NCI-H774 (cell line): ENCODE measurements at regions not wholly inside any gene's neighbourhood (a gene's known extent, or its start where the extent isn't known, plus 50 kb on each side); places are given as distances from the start of the nearest gene placed in this dataset.

Experiments used
- DNase-seq: peaks from one replicate; lab custom pipeline; 2025; lab: John Stamatoyannopoulos, UW

GRCh38 chr1:209222826-209223225 lies 360.7 kb upstream of the CAMK1G start:
- no peak for DNase-seq

GRCh38 chr1:209223791-209224190 lies 359.7 kb upstream of the CAMK1G start:
- no peak for DNase-seq

- DNase-seq: no peak
Observed at GRCh38 chr1:209224886-209225285, 358.6 kb upstream of the CAMK1G start.

- DNase-seq: no peak
Observed at GRCh38 chr1:209227171-209227570, 356.3 kb upstream of the CAMK1G start.

GRCh38 chr1:209227941-209228340 lies 355.6 kb upstream of the CAMK1G start:
- DNase-seq: no peak

- no peak for DNase-seq
Observed at GRCh38 chr1:209229494-209230061, 353.9 kb upstream of the CAMK1G start.

- DNase-seq: no peak
Observed at GRCh38 chr1:209230314-209230713, 353.2 kb upstream of the CAMK1G start.

GRCh38 chr1:209231476-209232156 lies 351.9 kb upstream of the CAMK1G start:
- DNase-seq: no peak

GRCh38 chr1:209232197-209232596 lies 351.3 kb upstream of the CAMK1G start:
- DNase-seq: no peak

GRCh38 chr1:209232759-209233158 lies 350.8 kb upstream of the CAMK1G start:
- no peak for DNase-seq

- DNase-seq: no peak
Observed at GRCh38 chr1:209235166-209235565, 348.3 kb upstream of the CAMK1G start.

- DNase-seq: no peak
Observed at GRCh38 chr1:209238356-209238755, 345.2 kb upstream of the CAMK1G start.

GRCh38 chr1:209240351-209240750 lies 343.2 kb upstream of the CAMK1G start:
- DNase-seq: no peak

- no peak for DNase-seq
Observed at GRCh38 chr1:209241487-209241886, 342.0 kb upstream of the CAMK1G start.

GRCh38 chr1:209248649-209249279 lies 334.8 kb upstream of the CAMK1G start:
- DNase-seq: peak; percentile 64

- no peak for DNase-seq
Observed at GRCh38 chr1:209249280-209249670, 334.2 kb upstream of the CAMK1G start.

- DNase-seq: no peak
Observed at GRCh38 chr1:209249785-209250440, 333.6 kb upstream of the CAMK1G start.

GRCh38 chr1:209250861-209251636 lies 332.5 kb upstream of the CAMK1G start:
- no peak for DNase-seq

GRCh38 chr1:209256766-209257350 lies 326.7 kb upstream of the CAMK1G start:
- no peak for DNase-seq

GRCh38 chr1:209257454-209257853 lies 326.1 kb upstream of the CAMK1G start:
- no peak for DNase-seq

- no peak for DNase-seq
Observed at GRCh38 chr1:209260136-209260535, 323.4 kb upstream of the CAMK1G start.

GRCh38 chr1:209262631-209263030 lies 320.9 kb upstream of the CAMK1G start:
- DNase-seq: no peak
